Right kidney (tissue), 1 donor: ENCODE measurements at regions not wholly inside any gene's neighbourhood (a gene's known extent, or its start where the extent isn't known, plus 50 kb on each side); places are given as distances from the start of the nearest gene placed in this dataset.
"Not testable (repeated sequence)": the region's sequence is repeated elsewhere in the genome, so short reads cannot be mapped to it uniquely, and the experiment has no call there.

Source experiments
- DNase-seq: peaks from one replicate; pipeline ENCODE4 v3.0.0-alpha.2; 2016

GRCh38 chr15:96818861-96819260 lies 488.4 kb downstream of the NR2F2 start:
- DNase-seq: no peak

GRCh38 chr15:96827981-96828380 lies 497.5 kb downstream of the NR2F2 start:
- DNase-seq: no peak

GRCh38 chr15:96837241-96837970 lies 506.9 kb downstream of the NR2F2 start:
- no peak for DNase-seq

- no peak for DNase-seq
Observed at GRCh38 chr15:96838081-96838480, 507.6 kb downstream of the NR2F2 start.

GRCh38 chr15:96849271-96849900 lies 518.9 kb downstream of the NR2F2 start:
- no peak for DNase-seq

- DNase-seq: no peak
Observed at GRCh38 chr15:96851613-96852012, 521.1 kb downstream of the NR2F2 start.

- DNase-seq: no peak
Observed at GRCh38 chr15:96858694-96859093, 528.2 kb downstream of the NR2F2 start.

- DNase-seq: no peak
Observed at GRCh38 chr15:96860741-96861140, 530.2 kb downstream of the NR2F2 start.

GRCh38 chr15:96867992-96868391 lies 537.5 kb downstream of the NR2F2 start:
- DNase-seq: no peak

- no peak for DNase-seq
Observed at GRCh38 chr15:96869122-96869521, 538.6 kb downstream of the NR2F2 start.

- DNase-seq: no peak
Observed at GRCh38 chr15:96869790-96870189, 539.3 kb downstream of the NR2F2 start.

GRCh38 chr15:96870580-96870979 lies 540.1 kb downstream of the NR2F2 start:
- no peak for DNase-seq

- DNase-seq: not testable (repeated sequence)
Observed at GRCh38 chr15:96877442-96877841, 546.9 kb downstream of the NR2F2 start.

- DNase-seq: no peak
Observed at GRCh38 chr15:96878129-96878528, 547.6 kb downstream of the NR2F2 start.

GRCh38 chr15:96882121-96882772 lies 551.7 kb downstream of the NR2F2 start:
- DNase-seq: no peak

GRCh38 chr15:96887730-96888129 lies 557.2 kb downstream of the NR2F2 start:
- DNase-seq: no peak

GRCh38 chr15:96888764-96889163 lies 558.3 kb downstream of the NR2F2 start:
- no peak for DNase-seq

- DNase-seq: peak; percentile 33
Observed at GRCh38 chr15:96889734-96890480, 559.4 kb downstream of the NR2F2 start.

- no peak for DNase-seq
Observed at GRCh38 chr15:96891046-96891445, 560.5 kb downstream of the NR2F2 start.

GRCh38 chr15:96893159-96893906 lies 562.8 kb downstream of the NR2F2 start:
- peak; percentile 43 for DNase-seq

GRCh38 chr15:96894659-96895058 lies 564.2 kb downstream of the NR2F2 start:
- DNase-seq: no peak

GRCh38 chr15:96896766-96897165 lies 566.3 kb downstream of the NR2F2 start:
- DNase-seq: no peak
